GM12878 (cell line): ENCODE measurements at regions not wholly inside any gene's neighbourhood (a gene's known extent, or its start where the extent isn't known, plus 50 kb on each side); places are given as distances from the start of the nearest gene placed in this dataset.

Experiments used
- ATAC-seq: fragments of 200-7000 bp; cut with Tn5 transposase; 3 replicates; pipeline ENCODE4 v1.9.1; 2020; ENCODE audit warnings: mild to moderate bottlenecking, moderate library complexity
- BruUV-seq: library from RNA; stranded (reverse); fragments of 400-500 nt; replicated peaks from 2 replicates; lab custom pipeline; 2021; lab: Mats Ljungman, UMichigan
- CTCF ChIA-PET: fragments of 300-600 bp; sonication (Branson Sonifier 250); formaldehyde crosslinking; extraction: SDS; loops from one replicate; lab custom pipeline; 2021; ENCODE audit warnings: inconsistent platforms; lab: Yijun Ruan, JAX
- POLR2A ChIA-PET: fragments of 350-600 bp; formaldehyde crosslinking; extraction: SDS; loops from one replicate; lab custom pipeline; 2021; ENCODE audit warnings: inconsistent platforms; lab: Charles Lee
- RAD21 ChIA-PET: fragments of 300-600 bp; sonication (Branson Sonifier 250); formaldehyde crosslinking; loops from one replicate; lab custom pipeline; 2023; ENCODE audit warnings: antibody characterized with exemption; ENCODE audit not compliant: unreplicated experiment; lab: Charles Lee
- SMC1A ChIA-PET: fragments of 300-600 bp; sonication (Branson Sonifier 250); formaldehyde crosslinking; loops from one replicate; lab custom pipeline; 2023; ENCODE audit not compliant: unreplicated experiment, uncharacterized antibody; lab: Charles Lee
- DNase-seq: peaks from one replicate; pipeline ENCODE4 v3.0.0-alpha.2; 2011; ENCODE audit warnings: low read depth, low spot score
- FAIRE-seq: peaks from 3 replicates; lab custom pipeline; 2011; peaks lifted over from hg19 to GRCh38; lab: Jason Lieb, UNC
- H2AFZ ChIP-seq: 2 replicates; pipeline ENCODE4 v1.6.0; 2011; ENCODE audit warnings: low read depth, low read length, control low read depth; ENCODE audit not compliant: control insufficient read depth
- H3K27ac ChIP-seq: 2 replicates; pipeline ENCODE4 v1.5.1; 2011; ENCODE audit warnings: control low read depth; ENCODE audit not compliant: control insufficient read depth, insufficient read depth
- H3K27me3 ChIP-seq, 2 experiments: replicated peaks in 1 of 2; 2 replicates each; pipeline versions ENCODE4 v1.6.0 to v1.6.1; 2011; ENCODE audit warnings: low read length in 1 of 2; ENCODE audit not compliant: control insufficient read depth in 2 of 2, insufficient read depth in 2 of 2
- H3K36me3 ChIP-seq, 2 experiments: 2 replicates each; pipeline ENCODE4 v1.5.1; 2011; ENCODE audit warnings: low read length in 1 of 2; ENCODE audit not compliant: control insufficient read depth in 2 of 2, insufficient read depth in 2 of 2
- H3K4me1 ChIP-seq: 2 replicates; pipeline ENCODE4 v1.6.1; 2011; ENCODE audit warnings: mild to moderate bottlenecking, low read length, moderate library complexity, mixed read lengths; ENCODE audit not compliant: control insufficient read depth, insufficient read depth
- H3K4me2 ChIP-seq: 2 replicates; pipeline ENCODE4 v1.6.0; 2011; ENCODE audit warnings: control low read depth; ENCODE audit not compliant: control insufficient read depth, insufficient read depth
- H3K4me3 ChIP-seq: fragments of 200-600 bp; sonication (generic); 2 replicates; pipeline ENCODE4 v1.5.1; 2016
- H3K79me2 ChIP-seq: 2 replicates; pipeline ENCODE4 v1.6.0; 2011; ENCODE audit warnings: low read length; ENCODE audit not compliant: control insufficient read depth, insufficient read depth
- H3K9ac ChIP-seq: 2 replicates; pipeline ENCODE4 v1.8.0; 2011; ENCODE audit warnings: low read length, control low read depth, mixed read lengths; ENCODE audit not compliant: control insufficient read depth, insufficient read depth
- H3K9me3 ChIP-seq: replicated peaks from 3 replicates; pipeline ENCODE4 v1.5.1; 2011; ENCODE audit warnings: mild to moderate bottlenecking, low read length; ENCODE audit not compliant: control insufficient read depth, insufficient read depth
- H4K20me1 ChIP-seq: 2 replicates; pipeline ENCODE4 v1.6.0; 2011; ENCODE audit not compliant: control insufficient read depth, insufficient read depth
- ASH2L ChIP-seq: fragments of 300-600, 200-600 bp; sonication (generic); IDR thresholded peaks from 2 replicates; pipeline ENCODE4 v1.6.1; 2017; ENCODE audit warnings: low read depth, mild to moderate bottlenecking, borderline replicate concordance
- BHLHE40 ChIP-seq, 2 experiments: fragments of 450-650 bp in 1 of 2; IDR thresholded peaks; 2 replicates each; pipeline ENCODE4 v1.6.1; 2011 to 2017; ENCODE audit warnings: low read depth in 2 of 2, borderline replicate concordance in 1 of 2, improper control_type of control experiment in 1 of 2, low read length in 1 of 2, mild to moderate bottlenecking in 1 of 2
- CHD2 ChIP-seq: IDR thresholded peaks from 2 replicates; pipeline ENCODE4 v1.6.1; 2011; ENCODE audit warnings: low read depth, low read length, improper control_type of control experiment, borderline replicate concordance
- EGR1 ChIP-seq, 2 experiments: IDR thresholded peaks; 1 replicate in 1 of 2; 2 replicates in 1 of 2; pipeline ENCODE4 v1.6.1; 2011 to 2012; ENCODE audit warnings: low read depth in 2 of 2, low read length in 2 of 2, borderline replicate concordance in 1 of 2, mild to moderate bottlenecking in 1 of 2, moderate library complexity in 1 of 2
- EZH2 ChIP-seq: IDR thresholded peaks from 2 replicates; pipeline ENCODE4 v1.6.1; 2012; ENCODE audit warnings: low read depth, mild to moderate bottlenecking, control low read depth, inconsistent platforms, low read length, borderline replicate concordance; ENCODE audit not compliant: control insufficient read depth
- HDGF ChIP-seq: fragments of 450-650 bp; IDR thresholded peaks from 2 replicates; pipeline ENCODE4 v1.6.1; 2016; ENCODE audit warnings: antibody characterized with exemption
- MTA3 ChIP-seq: IDR thresholded peaks from 2 replicates; pipeline ENCODE4 v1.6.1; 2012; ENCODE audit warnings: low read length, inconsistent platforms, borderline replicate concordance
- NFYB ChIP-seq: IDR thresholded peaks from 2 replicates; pipeline ENCODE4 v1.6.1; 2011; ENCODE audit warnings: low read depth, mild to moderate bottlenecking, low read length, improper control_type of control experiment, moderate library complexity; ENCODE audit not compliant: insufficient read depth
- NRF1 ChIP-seq: conservative IDR thresholded peaks from 2 replicates; pipeline ENCODE4 v1.6.1; 2011; ENCODE audit warnings: mild to moderate bottlenecking, low read depth, low read length, improper control_type of control experiment
- PKNOX1 ChIP-seq: fragments of 450-650 bp; IDR thresholded peaks from 2 replicates; pipeline ENCODE4 v1.6.1; 2016; ENCODE audit warnings: mild to moderate bottlenecking
- POU2F2 ChIP-seq: IDR thresholded peaks from 3 replicates; pipeline ENCODE4 v1.6.1; 2011; ENCODE audit warnings: low read depth, mild to moderate bottlenecking, low read length, borderline replicate concordance
- RFX5 ChIP-seq: IDR thresholded peaks from 2 replicates; pipeline ENCODE4 v1.6.1; 2011; ENCODE audit warnings: low read depth, low read length, improper control_type of control experiment
- SREBF1 ChIP-seq: IDR thresholded peaks from 2 replicates; pipeline ENCODE4 v1.6.1; 2012; ENCODE audit warnings: mild to moderate bottlenecking, low read length
- SUPT20H ChIP-seq: IDR thresholded peaks from 2 replicates; pipeline ENCODE4 v1.6.1; 2011; ENCODE audit warnings: low read depth, mild to moderate bottlenecking, low read length, moderate library complexity, borderline replicate concordance; ENCODE audit not compliant: control insufficient read depth
- SUZ12 ChIP-seq: fragments of 200-600 bp; sonication (generic); IDR thresholded peaks from one replicate; pipeline ENCODE4 v1.6.1; 2018; ENCODE audit warnings: antibody characterized with exemption, mild to moderate bottlenecking; ENCODE audit not compliant: unreplicated experiment
- TCF7 ChIP-seq: IDR thresholded peaks from 2 replicates; pipeline ENCODE4 v1.6.1; 2014; ENCODE audit warnings: antibody characterized with exemption, borderline replicate concordance
- WGBS: methylation state at CpG from one replicate; pipeline ENCODE4 v1.1.6; 2016; ENCODE audit warnings: low lambda C conversion rate; ENCODE audit not compliant: insufficient replicate concordance, insufficient coverage; ENCODE audit errors: missing lambda C conversion rate; 5-methylcytosine and 5-hydroxymethylcytosine counted together
- in situ Hi-C: fragments of 300-500 bp; cut with MboI; formaldehyde crosslinking; loops from 9 replicates; pipeline ENCODE4 v1.14.3; 2018; ENCODE audit warnings: mixed read lengths
- intact Hi-C: fragments of 100-400 bp; cut with micrococcal nuclease; formaldehyde crosslinking; loops from one replicate; pipeline ENCODE4 v1.14.2; 2022; ENCODE audit not compliant: unreplicated experiment
- TF ChIP-seq, protein P1 (sequence below): fragments of 450-650 bp; IDR thresholded peaks from 2 replicates; pipeline ENCODE4 v1.6.1; 2017; ENCODE audit warnings: mild to moderate bottlenecking

- CTCF ChIA-PET = no interaction called here
- 3% methylated on average over 2 of the region's 2 CpGs for WGBS
- H3K36me3 ChIP-seq = no peaks in the 10 kb centered on the region
Observed at GRCh38 chr2:138879931-138880330, 99.7 kb upstream of the NXPH2 start.

GRCh38 chr2:138877421-138877820 lies 97.2 kb upstream of the NXPH2 start:
- no peak overlapping the region for H3K9ac ChIP-seq
- ChIA-PET POLR2A (no interaction called here), SMC1A (interaction anchor here (0.6 kb wide), 1 partner anchor 1448 kb away, joined by 3 read pairs; no protein-coding TSS in a partner anchor), RAD21 (no interaction called here), CTCF (no interaction called here)
- no peaks in the 10 kb centered on the region for H3K9me3 ChIP-seq
- no peaks in the 10 kb centered on the region for H3K36me3 ChIP-seq
- WGBS = 15% methylated on average over 3 of the region's 3 CpGs
- H3K27me3 ChIP-seq = no peaks in the 10 kb centered on the region
- H3K4me1 ChIP-seq = no peaks in the 10 kb centered on the region
- BruUV-seq = no TSS peak
- no peaks in the 10 kb centered on the region for H4K20me1 ChIP-seq
- FAIRE-seq = no peak
- no peak overlapping the region for H3K4me3 ChIP-seq
- in situ Hi-C loops (no loop called here), intact Hi-C loops (no loop called here)
- no peaks in the 10 kb centered on the region for H3K79me2 ChIP-seq
- no peak for ATAC-seq
- no peak for DNase-seq
- H3K4me2 ChIP-seq = no peak overlapping the region
- H3K27ac ChIP-seq = no peak overlapping the region
- no peak overlapping the region for H2AFZ ChIP-seq
- TF ChIP-seq SREBF1 = no peak
- no peak for TF ChIP-seq SUPT20H
- no peak for TF ChIP-seq POU2F2
- no peak for TF ChIP-seq NFYB
- no peak for TF ChIP-seq MTA3
- no peak for TF ChIP-seq BHLHE40 (IDR thresholded peaks at IDR 0.05; ENCODE audit: borderline replicate concordance in 1 of 2, low read depth in 2 of 2, low read length in 1 of 2)
- no peak for TF ChIP-seq EZH2
- no peak for TF ChIP-seq EGR1 (IDR thresholded peaks at IDR 0.05; ENCODE audit: borderline replicate concordance in 1 of 2, low read depth in 2 of 2, low read length in 2 of 2)
- TF ChIP-seq PKNOX1 = no peak
- no peak for TF ChIP-seq RFX5

More at GRCh38 chr2:138879931-138880330, 99.7 kb upstream of the NXPH2 start:
- Histone ChIP-seq H3K79me2 (no peaks in the 10 kb centered on the region), H3K4me3 (no peak overlapping the region), H2AFZ (no peak overlapping the region), H3K27ac (no peak overlapping the region)
- SMC1A ChIA-PET = no interaction called here
- no TSS peak for BruUV-seq
- TF ChIP-seq SREBF1 (no peak), SUZ12 (no peak), MTA3 (no peak), EGR1 (IDR thresholded peaks at IDR 0.05; ENCODE audit: borderline replicate concordance in 1 of 2, low read depth in 2 of 2, low read length in 2 of 2) (no peak), NRF1 (no peak), CHD2 (no peak), TCF7 (no peak), HDGF (no peak), ASH2L (no peak)
- TF ChIP-seq, protein P1, sequence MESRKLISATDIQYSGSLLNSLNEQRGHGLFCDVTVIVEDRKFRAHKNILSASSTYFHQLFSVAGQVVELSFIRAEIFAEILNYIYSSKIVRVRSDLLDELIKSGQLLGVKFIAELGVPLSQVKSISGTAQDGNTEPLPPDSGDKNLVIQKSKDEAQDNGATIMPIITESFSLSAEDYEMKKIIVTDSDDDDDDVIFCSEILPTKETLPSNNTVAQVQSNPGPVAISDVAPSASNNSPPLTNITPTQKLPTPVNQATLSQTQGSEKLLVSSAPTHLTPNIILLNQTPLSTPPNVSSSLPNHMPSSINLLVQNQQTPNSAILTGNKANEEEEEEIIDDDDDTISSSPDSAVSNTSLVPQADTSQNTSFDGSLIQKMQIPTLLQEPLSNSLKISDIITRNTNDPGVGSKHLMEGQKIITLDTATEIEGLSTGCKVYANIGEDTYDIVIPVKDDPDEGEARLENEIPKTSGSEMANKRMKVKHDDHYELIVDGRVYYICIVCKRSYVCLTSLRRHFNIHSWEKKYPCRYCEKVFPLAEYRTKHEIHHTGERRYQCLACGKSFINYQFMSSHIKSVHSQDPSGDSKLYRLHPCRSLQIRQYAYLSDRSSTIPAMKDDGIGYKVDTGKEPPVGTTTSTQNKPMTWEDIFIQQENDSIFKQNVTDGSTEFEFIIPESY = no peak
- TF ChIP-seq, all 136 proteins: peak for 0
- ChIA-PET RAD21 (no interaction called here), POLR2A (no interaction called here)
- no peaks in the 10 kb centered on the region; a peak in 1 of 4 replicates for H3K27me3 ChIP-seq
- H3K9ac ChIP-seq = no peak overlapping the region
- ATAC-seq (no peak), FAIRE-seq (no peak), DNase-seq (no peak)
- in situ Hi-C loops (no loop called here), intact Hi-C loops (no loop called here)
- no peaks in the 10 kb centered on the region for H3K4me1 ChIP-seq
- H3K9me3 ChIP-seq = no peaks in the 10 kb centered on the region
- H4K20me1 ChIP-seq = no peaks in the 10 kb centered on the region
- no peak overlapping the region for H3K4me2 ChIP-seq
